Smooth muscle cell (in vitro differentiated cells): ENCODE measurements at regions not wholly inside any gene's neighbourhood (a gene's known extent, or its start where the extent isn't known, plus 50 kb on each side); places are given as distances from the start of the nearest gene placed in this dataset.

Experiments used
- DNase-seq: peaks from one replicate; lab custom pipeline; 2025; ENCODE audit not compliant: unreplicated experiment; lab: John Stamatoyannopoulos, UW
- H2AFZ ChIP-seq: fragments of 200-600 bp; sonication (generic); 2 replicates; pipeline ENCODE4 v1.6.0; 2016; ENCODE audit warnings: antibody characterized with exemption, low read depth, mild to moderate bottlenecking
- H3F3A ChIP-seq: fragments of 200-600 bp; sonication (generic); 2 replicates; pipeline ENCODE4 v1.6.0; 2017; ENCODE audit warnings: antibody characterized with exemption, low read depth
- H3K27ac ChIP-seq: fragments of 200-600 bp; sonication (generic); 2 replicates; pipeline ENCODE4 v1.5.1; 2016; ENCODE audit warnings: low read depth, mild to moderate bottlenecking
- H3K27me3 ChIP-seq: fragments of 200-600 bp; sonication (generic); 2 replicates; pipeline ENCODE4 v1.6.1; 2016; ENCODE audit warnings: low read depth, mild to moderate bottlenecking
- H3K36me3 ChIP-seq: fragments of 200-600 bp; sonication (generic); 2 replicates; pipeline ENCODE4 v1.5.1; 2016; ENCODE audit warnings: low read depth
- H3K4me1 ChIP-seq: fragments of 200-600 bp; sonication (generic); 2 replicates; pipeline ENCODE4 v1.5.1; 2016; ENCODE audit warnings: low read depth
- H3K4me2 ChIP-seq: fragments of 200-600 bp; sonication (generic); 2 replicates; pipeline ENCODE4 v1.6.0; 2016; ENCODE audit warnings: mild to moderate bottlenecking
- H3K4me3 ChIP-seq: fragments of 200-600 bp; sonication (generic); 2 replicates; pipeline ENCODE4 v1.5.1; 2016; ENCODE audit warnings: mild to moderate bottlenecking
- H3K79me2 ChIP-seq: fragments of 200-600 bp; sonication (generic); 2 replicates; pipeline ENCODE4 v1.6.0; 2016; ENCODE audit warnings: low read depth, mild to moderate bottlenecking
- H3K9ac ChIP-seq: fragments of 200-600 bp; sonication (generic); 2 replicates; pipeline ENCODE4 v1.6.0; 2016; ENCODE audit warnings: low read depth
- H3K9me3 ChIP-seq: fragments of 200-600 bp; sonication (generic); replicated peaks from 2 replicates; pipeline ENCODE4 v1.5.1; 2016; ENCODE audit warnings: low read depth
- H4K20me1 ChIP-seq: fragments of 200-600 bp; sonication (generic); 2 replicates; pipeline ENCODE4 v1.6.0; 2016; ENCODE audit warnings: low read depth
- WGBS: methylation state at CpG from one replicate; pipeline ENCODE4 v1.1.7; 2016; ENCODE audit warnings: low lambda C conversion rate; 5-methylcytosine and 5-hydroxymethylcytosine counted together
- TF ChIP-seq, protein P1 (sequence below): fragments of 200-600 bp; sonication (generic); IDR thresholded peaks from 2 replicates; pipeline ENCODE4 v1.5.1; 2017; ENCODE audit warnings: borderline replicate concordance, mild to moderate bottlenecking, antibody characterized with exemption; ENCODE audit not compliant: insufficient read depth, poor library complexity, severe bottlenecking

DNA sequence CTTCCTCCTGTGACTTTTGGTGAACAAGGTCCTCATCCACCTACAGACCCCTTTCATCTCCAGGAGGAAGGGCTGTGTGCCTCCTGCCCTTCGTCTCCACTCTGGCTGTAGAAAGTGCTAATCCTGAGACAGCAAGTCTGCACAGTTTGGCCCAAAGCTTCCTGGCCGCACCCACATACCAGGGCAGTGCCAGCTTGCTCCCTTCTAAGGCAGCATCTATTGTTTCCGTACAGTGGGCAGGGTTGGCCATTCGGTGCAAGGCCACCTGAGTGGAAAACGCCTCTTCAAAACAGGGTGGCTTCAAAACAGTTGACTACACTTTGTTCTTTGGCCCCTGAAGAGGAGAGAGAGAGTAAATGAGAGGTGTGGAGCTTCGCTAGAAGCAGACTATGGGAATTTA, 134.1 kb upstream of the KLF14 start:
- no peak for DNase-seq
- TF ChIP-seq, protein P1, sequence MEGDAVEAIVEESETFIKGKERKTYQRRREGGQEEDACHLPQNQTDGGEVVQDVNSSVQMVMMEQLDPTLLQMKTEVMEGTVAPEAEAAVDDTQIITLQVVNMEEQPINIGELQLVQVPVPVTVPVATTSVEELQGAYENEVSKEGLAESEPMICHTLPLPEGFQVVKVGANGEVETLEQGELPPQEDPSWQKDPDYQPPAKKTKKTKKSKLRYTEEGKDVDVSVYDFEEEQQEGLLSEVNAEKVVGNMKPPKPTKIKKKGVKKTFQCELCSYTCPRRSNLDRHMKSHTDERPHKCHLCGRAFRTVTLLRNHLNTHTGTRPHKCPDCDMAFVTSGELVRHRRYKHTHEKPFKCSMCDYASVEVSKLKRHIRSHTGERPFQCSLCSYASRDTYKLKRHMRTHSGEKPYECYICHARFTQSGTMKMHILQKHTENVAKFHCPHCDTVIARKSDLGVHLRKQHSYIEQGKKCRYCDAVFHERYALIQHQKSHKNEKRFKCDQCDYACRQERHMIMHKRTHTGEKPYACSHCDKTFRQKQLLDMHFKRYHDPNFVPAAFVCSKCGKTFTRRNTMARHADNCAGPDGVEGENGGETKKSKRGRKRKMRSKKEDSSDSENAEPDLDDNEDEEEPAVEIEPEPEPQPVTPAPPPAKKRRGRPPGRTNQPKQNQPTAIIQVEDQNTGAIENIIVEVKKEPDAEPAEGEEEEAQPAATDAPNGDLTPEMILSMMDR, result no peak
- H3K79me2 ChIP-seq, result no peaks in the 10 kb centered on the region
- no peaks in the 10 kb centered on the region for H4K20me1 ChIP-seq
- H3K36me3 ChIP-seq, result peaks cover 9% of the 10 kb centered on the region
- H3F3A ChIP-seq, result no peaks in the 10 kb centered on the region
- no peak overlapping the region for H3K27ac ChIP-seq
- no peak overlapping the region for H3K4me2 ChIP-seq
- H3K4me1 ChIP-seq, result no peaks in the 10 kb centered on the region
- 93% methylated on average over 6 of the region's 6 CpGs for WGBS
- H3K9me3 ChIP-seq, result no peaks in the 10 kb centered on the region
- H2AFZ ChIP-seq, result no peak overlapping the region
- no peak overlapping the region for H3K4me3 ChIP-seq
- H3K27me3 ChIP-seq, result no peaks in the 10 kb centered on the region
- H3K9ac ChIP-seq, result no peak overlapping the region

DNA sequence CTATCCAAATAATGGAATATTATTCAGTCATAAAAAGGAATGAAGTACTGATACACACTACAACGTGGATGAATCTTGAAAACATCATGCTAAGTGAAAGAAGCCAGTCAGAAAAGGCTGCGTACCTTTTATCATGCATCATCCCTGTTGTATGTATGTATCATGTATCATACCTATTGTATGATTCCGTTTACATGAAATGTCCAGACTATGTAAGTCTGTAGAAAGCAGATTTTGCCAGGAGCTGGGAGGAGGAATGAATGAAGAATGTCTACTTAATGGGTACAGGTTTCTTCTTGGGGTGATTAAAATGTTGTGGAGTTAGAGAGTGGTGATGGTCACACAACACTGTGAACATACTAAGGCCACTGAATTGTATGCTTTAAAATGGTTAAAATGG, 135.9 kb upstream of the KLF14 start:
- peaks cover 7% of the 10 kb centered on the region for H4K20me1 ChIP-seq
- H3F3A ChIP-seq, result peaks cover 4% of the 10 kb centered on the region
- H3K4me1 ChIP-seq, result no peaks in the 10 kb centered on the region
- WGBS, result 89% methylated on average over 3 of the region's 3 CpGs
- peaks cover 9% of the 10 kb centered on the region for H3K36me3 ChIP-seq
- no peak overlapping the region for H2AFZ ChIP-seq
- TF ChIP-seq, protein P1, result no peak
- H3K4me3 ChIP-seq, result no peak overlapping the region
- no peaks in the 10 kb centered on the region for H3K9me3 ChIP-seq
- no peak overlapping the region for H3K9ac ChIP-seq
- H3K4me2 ChIP-seq, result no peak overlapping the region
- H3K79me2 ChIP-seq, result no peaks in the 10 kb centered on the region
- no peak overlapping the region for H3K27ac ChIP-seq
- no peaks in the 10 kb centered on the region for H3K27me3 ChIP-seq
- no peak for DNase-seq

DNA sequence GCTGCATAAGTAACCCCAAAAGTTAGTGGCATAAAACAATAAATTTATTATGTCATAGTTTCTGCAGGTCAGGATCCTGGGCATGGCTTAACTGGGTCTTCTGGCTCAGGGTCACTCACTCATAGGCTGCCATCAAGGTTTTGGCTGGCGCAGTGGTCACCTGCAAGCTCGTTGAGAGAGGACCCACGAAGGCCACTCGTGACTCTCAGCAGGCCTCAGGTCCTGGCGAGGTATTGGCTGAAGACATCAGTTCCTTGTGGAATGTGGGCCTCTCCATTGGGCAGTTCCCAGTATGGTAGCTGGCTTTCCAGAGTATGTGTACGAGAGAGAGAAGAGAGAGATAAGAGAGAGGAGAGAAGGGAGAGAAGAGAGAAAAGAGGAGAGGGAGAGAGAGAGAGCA, 138.3 kb upstream of the KLF14 start:
- Histone ChIP-seq H3F3A (peaks cover 4% of the 10 kb centered on the region), H3K27ac (no peak overlapping the region), H3K9me3 (no peaks in the 10 kb centered on the region), H3K27me3 (no peaks in the 10 kb centered on the region), H3K4me2 (no peak overlapping the region), H3K36me3 (peaks cover 13% of the 10 kb centered on the region), H3K79me2 (peaks cover 6% of the 10 kb centered on the region), H3K4me3 (no peak overlapping the region), H2AFZ (no peak overlapping the region), H3K9ac (no peak overlapping the region), H4K20me1 (peaks cover 30% of the 10 kb centered on the region), H3K4me1 (no peaks in the 10 kb centered on the region)
- TF ChIP-seq, protein P1, result no peak
- WGBS, result 92% methylated on average over 6 of the region's 6 CpGs
- no peak for DNase-seq

DNA sequence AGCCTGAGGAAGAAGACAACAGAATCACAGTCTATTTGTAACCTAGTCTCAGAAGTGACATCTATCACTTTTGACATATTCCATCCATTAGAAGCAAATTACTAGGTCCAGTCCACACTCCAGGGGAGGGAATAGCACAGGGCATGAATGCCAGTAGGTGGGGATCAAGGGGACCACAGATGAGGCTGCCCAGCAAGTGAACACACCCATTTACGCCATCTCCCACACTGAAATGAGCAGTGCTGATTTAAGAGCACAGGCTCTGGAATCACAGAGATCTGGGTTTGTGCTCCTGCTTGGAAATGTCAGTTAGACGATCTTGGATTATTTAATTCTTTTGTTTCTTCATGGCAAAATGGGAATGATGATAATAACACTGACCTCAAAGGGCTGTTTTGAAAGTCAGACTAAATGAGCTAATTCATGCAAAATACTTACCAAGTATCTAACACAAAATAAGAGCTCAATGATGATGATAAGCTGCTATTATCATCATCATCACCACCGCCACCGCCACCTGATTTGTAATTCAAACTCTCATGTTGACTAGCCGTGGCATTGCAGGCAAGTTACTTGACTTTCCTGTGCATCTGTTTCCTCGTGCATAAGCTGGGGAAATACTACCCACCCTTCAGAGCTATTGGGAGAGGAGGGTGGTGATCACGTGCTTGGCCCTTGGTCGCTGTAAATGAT, 138.9 kb upstream of the KLF14 start:
- no peaks in the 10 kb centered on the region for H3K9me3 ChIP-seq
- peaks cover 4% of the 10 kb centered on the region for H3F3A ChIP-seq
- H3K36me3 ChIP-seq, result peaks cover 13% of the 10 kb centered on the region
- H3K4me1 ChIP-seq, result peaks cover 1% of the 10 kb centered on the region
- TF ChIP-seq, protein P1, result no peak
- H3K9ac ChIP-seq, result no peak overlapping the region
- H3K4me3 ChIP-seq, result no peak overlapping the region
- H3K27me3 ChIP-seq, result no peaks in the 10 kb centered on the region
- H3K27ac ChIP-seq, result no peak overlapping the region
- peaks cover 32% of the 10 kb centered on the region for H4K20me1 ChIP-seq
- DNase-seq, result no peak
- H3K79me2 ChIP-seq, result peaks cover 6% of the 10 kb centered on the region
- 89% methylated on average over 8 of the region's 8 CpGs for WGBS
- H2AFZ ChIP-seq, result no peak overlapping the region
- no peak overlapping the region for H3K4me2 ChIP-seq
